UCSD-AML1 (cell line): ENCODE measurements at regions not wholly inside any gene's neighbourhood (a gene's known extent, or its start where the extent isn't known, plus 50 kb on each side); places are given as distances from the start of the nearest gene placed in this dataset.

Experiments
- DNase-seq: peaks from one replicate; lab custom pipeline; 2025; ENCODE audit not compliant: unreplicated experiment; lab: John Stamatoyannopoulos, UW

DNA sequence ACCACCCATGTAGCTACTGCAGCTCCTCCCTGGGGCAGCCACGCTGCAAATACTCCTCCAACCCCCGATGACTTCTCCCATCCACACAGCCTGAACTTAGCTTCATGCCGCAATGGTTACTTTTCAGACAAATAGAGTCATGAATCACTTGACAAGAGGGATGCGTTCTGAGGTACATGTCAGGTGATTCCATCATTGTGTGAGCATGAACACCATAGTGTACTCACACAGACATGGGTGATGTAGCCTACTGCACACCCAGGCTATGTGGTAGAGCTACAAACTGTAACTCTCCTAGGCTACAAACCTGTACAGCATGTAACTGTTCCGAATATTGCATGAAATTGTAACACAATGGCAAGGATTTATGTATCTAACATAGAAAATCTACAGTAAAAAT lies 298.5 kb upstream of the SLC35B3 start:
- no peak for DNase-seq

DNA sequence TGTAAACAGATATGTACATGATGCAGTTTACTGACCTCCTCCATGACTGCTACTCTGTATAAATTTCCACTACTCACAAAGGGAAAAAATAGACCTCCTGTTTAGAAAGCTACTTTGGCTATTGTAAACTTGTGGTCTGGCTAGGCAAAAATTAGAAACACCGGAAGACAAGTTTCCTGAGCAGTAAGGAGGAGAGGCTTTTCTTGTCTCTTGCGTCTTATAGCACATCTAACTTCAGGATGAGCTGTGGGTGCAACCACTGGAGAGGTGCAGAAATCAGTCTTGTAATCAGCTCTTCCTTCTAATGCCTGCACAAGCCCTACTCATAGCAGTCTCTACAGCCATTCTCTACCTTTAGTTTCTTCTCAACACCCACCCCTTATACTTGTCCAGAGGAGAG lies 296.5 kb upstream of the SLC35B3 start:
- peak; percentile 10 for DNase-seq

DNA sequence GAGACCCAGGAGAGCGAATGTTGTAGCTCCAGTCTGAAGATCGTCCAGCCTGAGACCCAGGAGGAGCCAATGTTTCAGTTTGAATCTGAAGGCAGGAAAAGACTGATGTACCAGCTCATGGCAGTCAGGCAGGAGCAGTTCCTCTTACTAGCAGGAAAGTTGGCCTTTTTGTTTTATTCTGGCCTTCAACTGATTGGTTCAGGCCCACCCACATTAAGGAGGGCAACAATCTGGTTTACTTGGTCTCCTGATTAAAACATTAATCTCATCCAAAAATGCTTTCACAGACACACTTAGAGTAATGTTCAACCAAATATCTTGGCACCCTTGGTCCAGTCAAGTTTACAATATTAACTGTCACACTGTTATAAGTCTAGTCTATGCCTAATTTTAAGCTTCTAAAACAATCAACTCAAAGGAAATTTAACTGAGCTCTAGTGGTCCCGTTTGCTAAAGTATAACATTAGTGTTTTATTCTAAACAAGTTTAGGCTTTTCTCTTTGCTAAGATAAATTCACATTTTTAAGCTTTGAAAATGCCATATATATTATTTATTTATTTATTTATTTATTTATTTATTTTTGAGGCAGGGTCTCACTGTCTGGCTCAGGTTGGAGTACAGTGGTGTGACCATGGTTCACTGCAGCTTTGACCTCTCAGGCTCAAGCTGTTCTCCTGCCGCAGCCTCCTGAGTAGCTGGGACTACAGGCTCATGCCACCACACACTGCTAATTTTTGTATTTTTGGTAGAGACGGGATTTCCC lies 275.5 kb upstream of the SLC35B3 start:
- DNase-seq: no peak

DNA sequence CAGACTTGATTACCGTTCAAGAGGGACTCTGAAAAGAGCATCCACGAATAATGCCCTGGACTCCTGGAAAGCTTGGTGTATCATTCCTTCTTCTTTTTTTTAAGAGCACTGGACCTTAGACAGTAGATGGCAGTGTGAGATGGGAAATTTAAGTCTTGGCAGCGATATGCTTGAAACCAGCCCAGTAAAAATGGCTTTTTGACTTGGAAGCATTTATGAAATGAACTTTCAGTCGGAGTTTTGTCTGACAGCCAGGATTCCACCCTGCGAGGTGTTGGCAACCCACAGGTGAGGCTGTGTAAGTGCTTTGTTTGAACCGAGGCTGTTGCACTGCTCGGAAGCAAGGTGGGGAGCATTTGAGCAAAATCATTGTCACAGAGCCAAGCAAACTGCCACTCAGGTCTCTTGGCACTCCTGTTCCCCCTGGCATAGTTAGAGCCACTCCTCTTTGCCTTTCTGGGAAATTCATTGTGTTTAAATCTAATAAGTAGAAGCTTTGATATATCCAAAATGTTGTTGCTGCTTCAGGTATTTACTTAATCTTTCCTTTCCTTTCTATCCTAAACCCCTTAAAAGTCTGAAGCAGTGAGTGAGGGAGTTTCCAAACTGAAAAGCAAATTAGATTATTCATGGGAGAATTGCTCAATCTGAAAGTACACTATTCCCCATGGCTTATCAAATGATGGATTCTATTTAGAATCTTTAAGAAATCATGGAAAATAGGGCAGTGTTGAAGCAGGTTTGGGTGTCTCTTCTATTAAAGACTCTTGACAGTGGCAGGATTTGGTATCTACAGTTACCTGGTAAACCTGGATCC lies 272.8 kb upstream of the SLC35B3 start:
- DNase-seq: peak; percentile 17

DNA sequence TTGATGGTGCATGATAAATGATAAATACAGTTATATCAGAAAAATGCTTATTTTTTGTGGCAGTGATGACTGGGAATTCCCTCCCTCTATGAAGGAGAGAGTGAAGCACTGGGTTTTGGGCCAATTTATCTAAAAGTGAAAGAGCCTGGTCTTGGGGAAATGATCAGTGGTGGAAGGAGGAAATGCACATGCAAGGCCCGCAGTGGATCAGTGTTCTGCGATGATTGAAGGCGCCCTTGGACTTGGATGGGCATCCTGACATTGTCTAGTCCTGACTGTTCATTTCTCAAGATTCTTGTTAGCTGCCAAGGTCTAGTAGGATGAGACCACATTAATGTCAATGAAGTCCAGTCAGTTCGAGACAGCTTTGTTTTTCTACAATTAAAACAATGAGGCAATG lies 272.0 kb upstream of the SLC35B3 start:
- no peak for DNase-seq

DNA sequence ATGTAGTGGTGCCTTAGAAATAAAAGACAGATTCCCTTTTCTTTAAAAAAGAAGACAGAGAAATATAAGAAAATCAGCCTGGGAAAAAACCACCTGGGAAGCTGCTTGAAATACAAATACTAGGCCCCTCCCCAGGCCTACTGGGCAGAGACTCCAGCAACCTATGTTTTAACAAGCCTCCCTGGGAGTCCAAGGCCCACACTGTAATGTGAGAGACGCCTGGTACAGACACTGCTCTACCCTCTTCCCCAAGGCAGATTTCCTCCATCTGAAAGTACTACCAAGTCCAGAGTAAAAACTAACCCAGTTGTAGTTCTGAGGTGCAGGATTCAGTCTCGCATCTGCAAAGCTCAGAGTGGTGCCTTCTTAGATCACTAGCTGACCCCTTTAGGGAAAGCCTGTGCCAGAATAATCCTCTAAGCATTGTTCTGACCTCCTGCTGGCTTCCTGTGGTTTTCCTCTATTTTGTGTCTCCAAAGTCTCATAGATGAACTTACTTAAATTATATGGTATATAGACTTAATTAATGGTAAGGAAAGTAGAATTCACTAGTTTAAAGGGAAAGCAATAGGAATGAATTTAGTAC lies 270.2 kb upstream of the SLC35B3 start:
- DNase-seq: no peak

DNA sequence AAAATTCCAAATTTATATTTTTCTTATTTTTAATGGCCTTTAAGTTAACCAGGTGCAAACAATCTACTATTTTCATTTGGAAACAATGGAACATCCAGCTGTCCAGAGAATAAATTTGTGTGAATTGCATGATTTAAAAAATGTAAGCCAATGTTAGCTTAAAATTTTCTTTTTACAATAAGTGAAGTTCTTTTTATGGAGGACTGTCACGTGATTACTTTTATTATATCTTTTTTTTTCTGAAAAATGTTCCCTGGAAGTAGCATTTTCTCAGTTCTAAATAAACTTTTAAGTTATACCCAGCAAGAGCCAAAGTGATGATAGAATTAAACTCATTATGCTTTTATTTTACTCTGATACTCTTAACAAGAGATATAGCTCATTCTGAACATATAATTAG lies 267.7 kb upstream of the SLC35B3 start:
- no peak for DNase-seq

DNA sequence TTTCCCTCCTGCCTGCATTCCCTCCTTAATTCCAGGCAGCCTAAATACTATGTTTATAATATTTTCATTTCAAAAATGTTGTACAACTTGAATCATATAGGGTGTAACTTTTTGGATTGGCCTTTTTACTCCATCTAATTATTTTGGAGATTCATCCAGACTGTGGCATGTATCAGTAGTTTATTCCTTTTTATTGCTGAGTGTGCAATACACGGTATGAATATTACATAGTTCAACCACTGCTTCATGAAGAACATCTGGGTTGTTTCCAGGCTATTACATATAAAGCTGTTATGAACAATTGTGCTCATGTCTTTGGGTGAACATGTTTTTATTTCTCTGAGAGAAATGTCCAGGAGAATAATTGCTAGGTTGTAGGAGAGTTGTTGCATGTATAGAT lies 253.5 kb upstream of the SLC35B3 start:
- no peak for DNase-seq

DNA sequence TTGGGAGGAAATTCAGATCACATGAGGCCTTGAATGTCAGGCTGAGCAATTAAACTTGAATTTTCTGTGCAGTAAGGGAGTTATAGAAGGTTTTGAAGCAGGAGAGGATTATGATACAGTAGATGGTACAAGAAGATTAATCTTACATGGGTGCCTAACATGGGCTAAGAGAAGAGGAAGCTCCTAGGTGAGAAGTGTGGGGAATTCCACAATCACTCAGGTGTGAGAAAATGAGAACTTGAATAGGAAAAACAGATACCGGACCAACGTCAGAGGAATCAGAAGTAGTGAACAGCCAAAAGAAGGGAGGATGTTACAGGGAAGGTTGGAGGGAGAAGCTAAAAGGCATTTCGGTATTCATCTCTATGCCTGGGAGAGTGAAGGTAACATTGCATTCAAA lies 250.7 kb upstream of the SLC35B3 start:
- DNase-seq: no peak

DNA sequence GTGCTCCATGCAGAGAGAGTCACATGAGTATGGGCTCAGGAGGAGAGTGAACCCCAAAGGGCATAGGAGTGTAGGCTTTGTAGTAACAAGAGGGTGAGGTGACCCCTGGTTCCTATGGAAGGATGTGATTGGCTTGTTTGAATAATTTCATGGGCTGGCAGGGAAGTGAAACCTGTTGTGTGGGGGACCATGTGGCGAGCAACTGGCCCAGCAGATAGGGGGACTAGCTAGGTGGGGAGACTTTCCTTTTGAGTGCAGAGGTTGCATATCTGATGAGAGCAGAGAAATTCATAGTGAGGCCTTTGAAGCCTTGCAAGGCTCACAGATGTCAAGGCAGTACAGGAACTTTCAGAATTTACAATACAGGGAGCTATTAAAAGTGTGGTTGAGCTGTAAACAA lies 247.9 kb upstream of the SLC35B3 start:
- DNase-seq: no peak

DNA sequence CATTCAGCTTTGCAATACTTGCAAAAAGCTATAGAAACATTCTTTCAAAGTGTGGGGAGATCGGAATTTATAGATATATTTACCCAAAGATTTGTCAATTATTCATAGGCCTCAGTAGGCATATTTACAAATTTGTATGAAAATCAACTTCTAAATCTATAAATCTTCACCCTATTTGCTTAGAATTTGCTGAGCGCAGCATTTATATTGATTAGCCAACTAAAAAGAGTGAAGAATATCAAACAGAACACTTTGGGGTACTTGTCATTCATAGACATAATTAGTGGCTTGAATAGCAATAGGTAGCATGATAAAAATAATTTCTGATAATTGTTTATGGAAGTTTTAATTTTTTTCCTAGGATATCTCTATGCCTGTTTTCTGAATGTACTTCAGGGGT lies 244.5 kb upstream of the SLC35B3 start:
- DNase-seq: no peak

DNA sequence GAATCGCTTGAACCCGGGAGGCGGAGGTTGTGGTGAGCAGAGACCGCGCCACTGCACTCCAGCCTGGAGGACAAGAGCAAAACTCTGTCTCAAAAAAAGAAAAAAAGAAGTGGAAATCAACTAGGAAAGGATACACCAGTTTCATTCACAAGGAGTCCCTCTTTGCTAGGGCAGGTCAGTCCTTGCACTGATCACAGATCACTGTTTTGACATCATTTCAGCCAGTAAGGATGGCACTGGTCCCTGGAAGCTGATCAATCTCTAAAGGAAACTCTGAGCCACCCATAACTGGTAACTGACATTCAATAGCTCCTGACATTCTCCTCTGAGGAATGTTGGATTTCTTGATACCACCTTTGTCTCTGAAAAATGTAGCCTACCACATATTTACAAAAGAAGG lies 243.1 kb upstream of the SLC35B3 start:
- no peak for DNase-seq

DNA sequence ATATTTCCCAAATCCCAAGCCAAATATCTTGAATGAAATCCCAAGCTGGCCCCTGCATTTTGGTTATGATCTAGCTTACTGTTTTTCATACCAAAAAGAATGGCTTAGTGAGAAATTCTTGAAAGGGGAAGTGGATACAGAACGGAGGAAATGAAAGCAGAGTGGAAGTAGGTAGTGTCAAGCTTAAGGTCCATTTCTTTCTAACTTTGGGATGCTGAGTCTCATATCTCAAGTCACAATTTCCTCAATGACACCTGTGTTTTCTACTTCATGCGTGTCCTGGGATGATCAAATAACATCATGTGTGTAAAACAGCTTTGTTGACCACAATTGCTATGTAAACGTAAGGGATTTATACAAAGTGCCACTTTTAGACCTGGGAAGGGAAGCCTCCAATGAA lies 238.8 kb upstream of the SLC35B3 start:
- DNase-seq: no peak

DNA sequence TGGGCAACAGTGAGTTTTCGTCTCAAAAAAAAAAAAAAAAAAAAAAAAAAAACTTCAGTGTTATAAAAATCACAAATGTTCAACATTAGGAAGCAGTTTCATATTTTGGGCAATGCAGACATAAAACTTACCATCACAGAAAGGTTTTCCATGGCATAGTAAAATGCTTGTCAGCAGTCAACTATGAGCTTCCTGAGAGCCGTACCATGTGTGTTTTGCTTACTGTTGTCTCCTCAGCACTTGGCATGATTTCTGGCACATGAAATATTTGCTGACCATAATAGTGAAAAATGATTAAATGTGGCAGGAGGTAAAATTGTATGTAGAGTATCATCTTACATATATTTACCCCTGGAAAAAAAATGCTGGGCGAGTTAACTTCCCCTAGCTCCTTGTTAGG lies 237.5 kb upstream of the SLC35B3 start:
- DNase-seq: no peak

DNA sequence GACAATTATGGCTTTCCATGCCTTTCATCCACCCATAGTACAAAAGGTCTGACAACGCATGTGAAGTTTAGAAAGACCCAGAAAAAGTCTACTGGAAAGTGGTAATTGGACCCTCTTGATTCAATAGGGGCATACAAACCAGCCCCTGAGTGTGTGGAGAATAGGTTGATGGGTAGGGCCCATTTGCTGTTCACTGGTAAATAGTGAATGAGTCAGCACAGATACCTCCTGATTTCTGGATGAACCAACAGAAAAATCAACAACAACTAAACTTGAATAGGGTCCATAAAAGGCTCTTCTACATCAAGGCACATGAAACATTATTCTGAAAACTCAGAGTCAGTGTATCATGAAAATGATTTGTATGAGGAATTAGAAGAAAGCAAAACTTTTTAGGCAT lies 235.4 kb upstream of the SLC35B3 start:
- DNase-seq: no peak

DNA sequence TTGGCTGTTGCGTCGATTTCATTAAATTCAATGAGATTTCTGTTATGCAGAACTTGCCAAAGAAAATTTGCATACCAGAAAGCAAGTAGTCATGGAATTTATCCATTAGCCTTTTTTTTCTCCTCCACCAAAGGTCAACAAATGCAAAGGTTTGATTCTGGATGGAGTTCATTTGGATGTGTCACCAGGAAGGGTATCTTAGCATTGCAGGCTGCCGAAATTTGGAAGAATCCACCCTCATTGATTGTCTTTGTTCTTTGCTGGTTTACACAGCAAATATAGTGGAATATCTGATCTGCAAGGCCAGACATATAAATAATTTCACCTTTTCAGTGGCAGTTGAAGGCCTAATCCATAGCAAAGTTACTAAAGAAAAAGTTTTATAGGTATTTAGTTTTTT lies 229.4 kb upstream of the SLC35B3 start:
- no peak for DNase-seq

DNA sequence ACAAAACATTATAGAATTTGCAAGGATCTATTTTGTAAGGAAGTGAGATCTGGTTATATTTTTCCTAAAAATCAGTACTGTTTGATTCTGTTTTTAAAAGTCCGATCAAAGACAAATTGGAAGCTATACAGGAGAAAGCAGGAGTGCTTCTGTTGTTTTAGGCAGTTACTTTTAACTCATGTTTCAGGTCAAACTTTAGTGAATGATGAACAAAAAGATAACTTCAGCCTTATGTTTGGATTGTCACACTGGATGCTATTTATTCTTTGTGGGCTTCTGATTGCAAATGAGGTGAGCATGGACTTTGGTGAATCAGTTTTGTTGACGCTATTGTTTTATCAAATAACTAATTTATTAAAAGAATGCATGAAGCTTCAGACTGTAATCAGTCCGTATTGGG lies 228.7 kb upstream of the SLC35B3 start:
- no peak for DNase-seq

DNA sequence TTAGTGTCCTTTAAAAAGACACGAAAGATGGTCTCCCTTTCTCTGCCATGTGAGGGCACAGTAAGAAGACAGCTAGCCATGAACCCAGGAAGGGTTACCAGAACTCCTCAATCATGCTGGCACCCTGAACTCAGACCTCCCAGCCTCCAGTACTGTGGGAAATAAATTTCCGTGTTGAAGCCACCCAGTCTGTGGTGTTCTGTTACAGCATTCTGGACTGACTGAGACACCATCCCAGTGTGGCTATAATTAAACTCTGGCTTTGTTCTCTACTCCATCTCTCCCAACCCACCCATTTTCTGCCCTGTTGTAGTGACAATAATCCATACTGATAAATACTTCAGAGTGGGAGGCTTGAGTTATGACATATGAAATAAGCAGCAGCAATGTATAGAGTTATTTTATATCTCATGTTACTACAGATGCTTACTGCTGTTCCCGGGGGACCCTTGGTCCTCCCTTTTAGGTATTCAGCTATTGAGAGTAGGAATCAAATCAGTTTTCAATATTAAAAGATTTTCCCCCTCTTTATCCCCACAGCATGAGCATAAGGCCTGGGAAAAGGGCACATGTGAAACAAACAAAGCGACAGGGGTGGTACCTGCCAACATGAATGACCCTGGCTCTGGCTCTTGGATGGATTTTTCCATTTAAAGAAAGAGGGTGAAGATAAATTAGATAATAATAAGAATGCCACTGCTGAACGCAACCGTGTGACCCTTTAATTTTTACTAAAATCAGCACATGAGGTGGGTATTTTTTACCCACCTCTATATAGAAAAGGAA lies 224.3 kb upstream of the SLC35B3 start:
- DNase-seq: no peak

DNA sequence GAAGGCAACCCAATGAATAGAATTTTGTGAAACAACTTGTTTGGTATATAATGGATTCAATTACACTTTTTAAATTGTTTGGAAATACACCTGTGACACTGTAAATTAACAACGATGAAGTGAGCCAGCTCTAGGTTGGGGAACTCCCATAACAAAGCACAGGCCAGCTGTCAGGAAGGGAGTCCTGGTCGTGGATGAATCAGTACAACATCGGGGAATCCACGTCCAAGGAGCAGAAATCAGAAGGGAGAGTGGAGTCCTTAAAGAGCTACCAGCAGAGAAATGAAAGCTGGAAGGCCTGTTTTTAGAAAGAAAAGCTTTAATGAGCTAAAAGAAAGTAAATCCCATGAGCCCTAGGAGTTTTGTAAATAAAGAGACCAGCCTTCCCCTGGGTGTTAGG lies 223.1 kb upstream of the SLC35B3 start:
- no peak for DNase-seq

DNA sequence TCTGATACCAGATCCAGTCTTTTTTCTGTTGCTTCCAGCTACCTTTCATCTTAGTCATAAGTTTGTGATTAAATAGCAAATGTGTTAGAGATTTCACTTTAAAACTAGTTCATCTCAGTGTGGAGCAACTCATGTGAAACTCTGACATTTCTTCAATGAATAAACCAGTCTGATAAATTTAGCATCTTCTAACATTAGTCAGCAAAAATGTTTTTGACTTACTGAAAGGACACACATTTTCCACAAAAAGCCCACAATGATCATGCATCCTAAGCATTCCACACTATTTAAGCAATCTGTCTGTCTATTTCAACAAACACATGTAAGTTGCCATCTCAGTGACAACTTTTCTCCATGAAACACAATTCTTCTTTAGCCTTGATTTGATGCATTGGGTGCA lies 222.2 kb upstream of the SLC35B3 start:
- DNase-seq: no peak

DNA sequence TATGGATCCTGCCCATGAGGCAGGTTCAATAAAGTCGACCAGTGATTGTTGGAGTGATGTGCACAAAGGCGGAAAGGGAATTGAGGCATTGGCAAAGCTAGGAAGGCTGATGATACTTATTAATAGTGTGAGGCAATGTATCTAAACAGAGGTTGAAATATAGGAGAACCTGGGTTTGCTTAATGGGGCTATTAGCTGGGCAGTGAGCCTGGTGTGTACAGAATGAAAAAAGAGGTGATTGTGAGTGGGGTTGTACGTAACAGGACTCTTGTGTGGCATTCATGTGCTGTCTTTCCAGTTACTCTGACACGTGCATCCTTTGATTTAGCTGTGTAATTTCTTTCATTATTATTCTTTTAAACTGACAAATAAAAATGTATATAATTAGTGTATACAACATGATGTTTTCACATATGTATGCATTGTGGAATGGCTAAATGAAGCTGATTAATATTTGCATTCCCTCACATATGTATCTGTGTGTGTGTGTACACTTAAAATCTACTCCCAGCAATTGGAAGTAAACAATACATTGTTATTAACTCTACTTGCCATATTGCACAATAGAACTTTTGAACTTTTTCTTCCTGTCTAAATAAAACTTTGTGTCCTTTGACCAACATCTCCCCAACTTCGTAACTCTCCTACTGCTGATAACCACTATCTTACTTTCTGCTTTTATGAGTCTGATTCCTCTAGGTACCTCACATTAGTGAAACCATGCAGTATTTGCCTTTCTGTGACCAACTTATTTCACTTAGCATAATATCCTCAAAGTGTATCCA lies 220.5 kb upstream of the SLC35B3 start:
- DNase-seq: no peak
